GM19035 (cell line): ENCODE measurements at regions not wholly inside any gene's neighbourhood (a gene's known extent, or its start where the extent isn't known, plus 50 kb on each side); places are given as distances from the start of the nearest gene placed in this dataset.

Source experiments
- ATAC-seq: cut with Tn5 transposase; IDR thresholded peaks from one replicate; pipeline ENCODE4 v1.9.1; 2021; ENCODE audit not compliant: unreplicated experiment

DNA sequence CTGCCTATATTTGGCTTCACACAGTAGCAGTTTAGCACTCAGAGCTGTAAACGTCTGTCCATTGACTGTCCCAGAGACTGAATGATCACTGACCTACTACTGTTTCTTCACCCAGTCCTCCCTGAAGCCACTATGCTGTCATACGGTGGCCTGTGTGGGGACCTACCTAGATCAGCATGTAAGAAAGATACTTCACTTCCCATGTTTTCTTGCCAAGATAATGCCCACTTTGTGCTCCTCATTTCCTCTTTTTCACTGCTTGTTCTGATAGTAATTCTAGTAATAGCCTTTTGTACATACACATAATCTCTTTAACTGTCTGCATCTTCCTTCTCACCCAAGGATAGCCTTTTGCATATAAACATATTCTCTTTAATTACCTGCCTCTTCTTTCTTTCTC, 109.9 kb upstream of the TIAM2 start:
- ATAC-seq: no peak

DNA sequence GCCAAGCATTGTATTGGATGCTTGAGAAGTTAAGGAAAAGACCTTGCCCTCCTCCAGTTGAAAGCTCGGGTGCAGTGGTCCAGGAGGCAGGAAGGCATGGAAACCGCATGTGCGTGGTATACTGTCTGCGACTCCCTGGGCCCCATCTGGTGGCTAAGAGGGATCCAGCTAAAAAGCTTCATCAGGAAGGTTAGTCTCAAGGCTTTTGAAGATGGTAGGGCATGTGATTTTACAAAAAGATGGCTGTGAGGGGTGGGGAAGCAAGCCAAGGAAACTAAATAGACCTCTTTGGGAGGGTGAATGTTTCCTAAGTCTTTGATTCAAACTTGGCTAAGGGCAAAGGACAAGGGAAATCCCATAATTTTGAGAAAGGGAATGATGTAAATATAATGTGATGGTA, 109.1 kb upstream of the TIAM2 start:
- ATAC-seq: no peak

DNA sequence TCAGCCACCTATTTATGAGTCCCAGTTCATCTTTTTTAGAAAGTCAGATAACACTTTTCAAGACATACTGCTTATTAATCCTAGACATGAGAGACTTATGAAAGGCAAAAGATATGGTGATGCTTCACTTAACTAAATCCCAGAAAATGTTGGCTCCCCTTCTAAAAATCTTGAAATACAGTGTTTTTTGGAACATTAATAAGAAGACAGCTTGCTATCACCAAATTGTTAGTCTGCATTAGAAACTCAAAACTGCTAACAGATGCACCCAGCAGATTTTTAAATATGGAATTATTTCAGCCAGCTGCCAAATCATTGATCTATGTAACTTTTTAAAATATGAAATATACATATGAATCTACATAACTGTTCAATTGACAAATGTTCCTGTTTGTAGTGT, 108.6 kb upstream of the TIAM2 start:
- no peak for ATAC-seq

DNA sequence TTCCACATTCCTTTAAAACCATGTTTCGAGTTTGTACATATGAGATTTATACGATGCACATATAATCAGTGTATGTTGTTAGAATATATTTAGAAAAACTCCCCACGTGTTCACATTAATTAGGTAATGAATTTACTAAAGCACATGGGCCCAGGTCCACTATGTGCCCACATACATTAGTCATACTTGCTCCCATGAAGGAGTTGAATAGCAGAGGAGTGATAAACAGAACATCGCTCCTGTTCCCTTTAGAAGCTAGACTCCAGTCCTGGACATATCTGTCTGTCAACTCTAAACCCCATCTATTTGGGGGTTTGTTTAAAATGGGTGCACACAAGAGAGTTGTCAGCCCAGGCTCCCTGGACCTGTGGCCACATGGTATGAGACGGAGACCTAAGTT, 108.1 kb upstream of the TIAM2 start:
- no peak for ATAC-seq

DNA sequence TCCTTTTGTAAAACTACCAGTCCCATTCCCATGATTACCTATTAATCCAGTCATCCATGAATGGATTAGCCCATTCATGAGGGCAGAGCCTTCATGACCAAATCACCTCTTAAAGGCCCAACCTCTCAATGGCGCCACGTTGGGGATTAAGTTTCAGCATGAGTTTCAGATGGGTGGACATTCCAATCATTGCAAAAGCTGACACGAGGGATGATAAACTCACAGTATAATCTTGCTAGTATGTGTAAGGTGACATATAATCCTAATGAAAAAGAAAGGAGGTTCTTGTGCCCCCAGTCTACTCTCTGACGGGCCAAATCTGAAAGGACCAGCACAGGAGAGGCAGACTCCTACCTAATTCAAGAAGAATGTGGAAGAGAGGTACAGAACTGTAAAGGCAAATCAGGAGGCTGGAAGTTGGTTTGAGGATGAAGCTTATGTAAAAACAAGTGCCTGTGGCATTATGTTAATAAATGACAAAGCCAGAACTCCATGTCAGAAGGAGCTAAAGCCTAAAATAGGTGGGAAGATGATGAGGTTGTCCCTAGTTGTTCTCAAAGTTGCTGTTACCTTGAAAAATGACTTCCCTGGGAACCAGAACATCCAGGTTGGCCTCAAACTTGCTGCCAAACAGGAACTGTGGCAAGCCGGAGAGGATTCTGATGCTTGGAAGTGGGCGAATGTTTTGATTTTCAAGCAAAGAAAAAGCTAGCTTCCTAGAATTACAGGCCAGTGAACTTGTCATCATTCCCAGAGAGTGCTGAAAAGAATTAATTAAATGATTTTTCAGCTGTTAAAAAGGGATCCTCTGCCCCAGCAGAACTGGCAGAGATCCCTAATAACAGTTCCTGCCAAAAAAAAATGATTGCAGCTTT, 106.5 kb upstream of the TIAM2 start:
- ATAC-seq: no peak

DNA sequence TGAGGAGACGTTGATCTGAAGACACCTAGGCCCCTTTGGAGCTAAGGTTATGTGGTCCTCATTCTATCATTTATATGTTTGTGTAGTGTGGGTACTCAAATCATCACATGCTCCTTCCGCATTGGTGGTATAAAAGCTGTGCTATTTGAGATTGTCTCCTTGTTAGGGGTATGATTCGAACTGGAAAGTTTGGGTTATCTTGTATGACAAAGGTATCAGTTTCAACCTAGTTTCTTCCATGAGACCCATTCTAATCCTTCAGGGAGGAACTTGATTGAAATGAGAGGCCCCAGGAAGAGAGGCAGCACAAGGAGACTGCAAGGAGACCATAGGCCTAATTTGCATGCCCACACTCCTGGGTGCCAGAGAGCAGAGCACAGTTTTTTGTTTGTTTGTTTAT, 104.2 kb upstream of the TIAM2 start:
- no peak for ATAC-seq

DNA sequence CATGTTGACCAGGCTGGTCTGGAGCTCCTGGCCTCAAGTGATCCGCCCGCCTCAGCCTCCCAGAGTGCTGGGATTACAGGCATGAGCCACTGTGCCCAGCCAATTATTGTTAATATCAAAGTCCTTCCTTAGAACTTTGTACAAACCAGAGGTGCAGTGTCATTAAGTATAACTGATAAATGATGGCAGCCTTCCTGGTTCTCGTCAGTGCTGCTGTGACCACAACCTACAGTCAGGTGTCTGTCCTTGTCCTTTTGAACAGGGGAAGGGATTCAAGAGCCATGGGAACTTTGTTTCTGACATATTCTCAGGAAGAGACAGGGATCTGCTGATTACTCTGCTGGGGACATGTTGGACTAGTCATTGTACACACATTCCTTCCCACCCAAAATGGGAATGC, 103.2 kb upstream of the TIAM2 start:
- no peak for ATAC-seq

DNA sequence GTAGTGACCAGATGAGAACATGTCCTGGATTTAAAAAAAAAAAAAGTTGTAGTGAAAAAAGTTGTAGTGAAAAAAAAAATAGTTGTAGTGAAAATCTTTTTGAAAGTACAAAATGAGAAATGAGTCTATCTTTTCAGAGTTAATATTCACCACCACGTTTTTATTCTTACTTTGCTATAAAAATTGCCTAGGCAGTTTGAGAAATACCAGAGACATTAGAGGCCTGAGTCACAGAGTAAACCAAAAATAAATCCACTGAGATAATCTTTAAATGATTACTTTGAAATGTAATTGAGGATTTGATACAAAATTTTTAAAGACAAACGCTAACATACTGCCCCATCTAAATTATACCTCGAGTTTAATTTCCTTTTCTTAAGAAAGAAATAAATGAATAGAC, 101.2 kb upstream of the TIAM2 start:
- ATAC-seq: no peak

DNA sequence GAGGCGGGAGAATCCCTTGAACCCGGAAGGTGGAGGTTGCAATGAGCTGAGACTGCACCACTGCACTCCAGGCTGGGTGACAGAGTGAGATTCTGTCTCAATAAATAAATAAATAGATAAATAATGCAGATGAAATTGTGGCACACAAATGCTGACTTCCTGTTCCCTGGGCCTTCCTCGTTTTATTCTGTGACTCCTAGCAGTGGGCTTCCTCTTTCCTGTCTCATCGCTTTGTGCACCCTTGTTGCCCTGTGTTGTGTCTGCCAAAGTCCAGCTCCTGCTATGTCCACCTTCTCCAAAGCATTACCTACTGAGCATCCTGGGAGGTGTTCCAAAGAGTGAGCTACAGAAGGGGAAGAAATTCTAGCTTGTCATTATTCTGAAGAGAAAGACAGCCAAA, 100.2 kb upstream of the TIAM2 start:
- ATAC-seq: no peak

DNA sequence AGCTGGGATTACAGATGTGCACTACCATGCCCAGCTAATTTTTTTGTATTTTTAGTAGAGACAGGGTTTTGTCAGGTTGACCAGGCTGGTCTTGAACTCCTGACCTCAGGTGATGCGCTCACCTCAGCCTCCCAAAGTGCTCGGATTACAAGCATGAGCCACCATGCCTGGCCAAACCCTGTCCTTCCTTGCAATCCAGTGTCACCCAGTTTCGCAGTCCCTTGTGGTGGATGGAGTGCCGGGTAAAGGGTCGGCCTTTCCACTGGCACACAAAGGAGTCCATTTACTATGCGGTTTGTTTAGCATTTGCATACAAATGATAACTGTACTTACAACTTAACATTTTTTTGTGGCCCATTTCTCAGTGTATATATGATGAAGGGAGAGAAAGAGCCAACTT, 99.3 kb upstream of the TIAM2 start:
- no peak for ATAC-seq

DNA sequence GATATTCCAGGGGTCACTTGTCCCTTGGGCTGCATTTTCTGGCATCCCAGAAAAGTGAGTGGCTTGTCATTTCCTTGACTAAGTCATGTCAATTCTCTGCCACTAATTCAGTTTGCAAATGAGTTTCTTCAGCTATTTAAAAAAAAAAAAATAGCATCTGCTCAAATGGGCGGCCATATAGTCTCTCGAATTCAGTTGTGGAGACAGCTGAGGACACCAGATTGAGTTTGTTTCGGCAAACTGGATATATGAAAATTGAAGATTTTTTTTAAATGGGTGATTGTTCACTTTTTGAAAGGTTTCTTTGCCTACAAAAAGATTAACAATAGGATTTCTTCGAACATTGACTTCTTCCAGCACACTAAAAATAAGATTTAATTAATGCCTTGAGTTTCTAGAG, 96.3 kb upstream of the TIAM2 start:
- no peak for ATAC-seq

DNA sequence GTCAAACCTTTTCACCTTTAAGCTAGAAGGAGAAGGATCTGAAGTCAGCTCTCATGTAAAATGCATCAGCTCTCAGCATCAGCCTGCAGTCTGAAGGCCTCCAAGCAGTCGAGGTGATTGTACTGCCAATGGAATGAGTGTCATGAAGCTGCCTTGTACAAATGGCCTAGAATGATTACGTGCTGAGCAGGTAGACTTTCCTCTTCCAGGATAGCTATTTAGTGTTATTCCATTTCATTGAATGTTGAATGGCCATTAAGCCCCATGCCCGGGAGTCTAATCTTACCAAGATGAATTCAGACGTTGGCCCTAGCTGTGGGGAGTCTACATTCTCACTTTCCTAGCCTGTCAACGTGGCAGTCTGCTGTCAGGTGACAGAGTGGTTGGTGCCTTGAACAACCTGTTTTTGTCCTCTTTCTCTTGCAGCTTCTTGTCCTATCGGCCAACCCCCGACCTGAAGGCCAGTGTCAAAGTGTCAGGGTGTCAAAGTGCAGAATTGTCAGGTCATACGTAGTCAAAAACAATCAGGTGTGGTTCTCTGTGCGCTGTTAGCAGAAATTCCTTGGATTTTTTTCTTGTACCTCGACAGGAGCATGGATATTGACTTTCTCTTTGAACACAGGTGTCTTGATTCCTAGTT, 95.2 kb upstream of the TIAM2 start:
- ATAC-seq: no peak

DNA sequence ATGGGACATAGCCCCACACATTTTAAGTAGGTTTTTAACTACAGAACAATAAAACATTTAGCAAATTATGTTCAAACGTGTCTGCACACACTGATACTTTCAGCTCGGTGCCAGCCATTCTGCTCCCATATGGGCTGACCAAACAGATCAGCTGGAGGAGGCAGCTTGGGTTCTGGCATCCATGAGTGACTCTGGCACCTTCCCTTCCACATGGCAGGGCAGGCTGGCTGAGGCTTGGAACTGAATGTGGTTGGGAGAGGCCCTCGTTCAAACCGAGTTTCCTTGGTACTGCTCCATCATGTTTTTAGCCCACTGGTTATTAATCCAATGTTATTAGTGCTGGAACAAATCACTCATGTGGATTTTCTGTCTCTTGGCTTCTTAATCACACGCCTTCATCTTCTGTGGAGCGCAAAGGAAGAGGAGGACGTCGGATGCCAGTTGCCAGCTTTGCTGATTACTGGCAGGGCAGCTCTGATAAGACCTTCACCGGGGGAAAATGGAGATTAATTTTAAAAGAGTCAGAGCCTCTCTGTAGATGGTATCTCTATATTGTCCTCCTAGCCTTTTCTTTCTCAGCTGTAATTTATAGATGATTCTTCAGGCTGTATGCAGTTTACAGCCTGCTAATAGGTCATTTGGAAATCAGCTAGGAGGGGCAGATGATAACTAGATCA, 93.1 kb upstream of the TIAM2 start:
- ATAC-seq: no peak

DNA sequence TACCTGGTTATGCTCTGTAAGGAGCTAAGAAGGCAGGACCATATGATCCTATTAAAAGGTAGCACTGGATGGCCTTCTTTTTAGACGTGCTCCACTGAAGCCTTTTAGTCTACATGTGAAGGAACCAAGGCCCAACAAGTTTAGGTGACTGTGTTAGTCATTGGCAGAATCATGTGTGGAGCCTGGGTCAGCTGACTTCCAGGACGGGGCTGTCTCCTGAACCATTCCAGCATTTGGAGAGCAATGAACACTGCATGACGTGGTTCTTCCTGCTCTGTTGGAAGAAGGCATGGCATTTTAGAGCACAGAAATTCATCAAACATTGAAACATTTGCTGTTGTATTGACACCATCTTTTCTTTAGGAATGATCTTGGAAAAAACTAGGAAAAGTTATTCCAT, 87.8 kb upstream of the TIAM2 start:
- no peak for ATAC-seq

DNA sequence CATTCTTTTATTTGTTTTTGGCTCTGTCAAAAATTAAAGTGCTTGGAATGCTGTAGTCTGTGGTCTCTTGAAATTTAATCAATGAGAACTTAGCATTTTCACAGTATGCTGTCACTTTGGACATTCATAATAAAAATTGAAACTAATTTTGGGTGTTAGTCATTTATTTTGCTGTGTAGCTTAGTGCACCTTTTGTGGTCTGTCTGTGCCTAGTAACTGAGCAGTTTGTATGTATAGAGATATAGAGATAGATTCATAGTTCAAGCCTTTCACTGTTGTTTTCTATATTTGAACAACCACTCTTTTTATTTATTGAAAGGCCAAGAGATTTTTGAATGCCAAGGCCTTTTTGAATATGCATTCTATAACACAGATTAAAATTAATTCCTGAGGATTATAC, 86.4 kb upstream of the TIAM2 start:
- ATAC-seq: no peak

DNA sequence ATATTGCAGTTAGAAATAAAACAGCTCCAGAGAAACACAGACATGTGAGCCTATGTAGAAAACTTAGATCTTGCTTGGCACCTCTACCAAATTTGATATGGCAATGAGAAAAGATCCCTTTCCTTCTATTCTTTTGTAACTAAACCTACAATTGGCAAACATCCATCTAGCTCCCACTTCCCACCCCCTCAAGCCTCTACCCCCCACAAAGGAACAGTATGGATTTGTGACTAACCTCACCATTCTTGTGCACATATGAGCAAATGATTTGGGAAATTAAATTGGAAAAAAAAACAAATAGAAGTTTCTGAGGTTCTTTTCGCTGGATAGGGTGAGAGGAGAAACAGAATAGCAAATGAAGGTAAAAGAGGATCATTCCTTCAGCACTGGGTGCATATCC, 85.8 kb upstream of the TIAM2 start:
- ATAC-seq: no peak

DNA sequence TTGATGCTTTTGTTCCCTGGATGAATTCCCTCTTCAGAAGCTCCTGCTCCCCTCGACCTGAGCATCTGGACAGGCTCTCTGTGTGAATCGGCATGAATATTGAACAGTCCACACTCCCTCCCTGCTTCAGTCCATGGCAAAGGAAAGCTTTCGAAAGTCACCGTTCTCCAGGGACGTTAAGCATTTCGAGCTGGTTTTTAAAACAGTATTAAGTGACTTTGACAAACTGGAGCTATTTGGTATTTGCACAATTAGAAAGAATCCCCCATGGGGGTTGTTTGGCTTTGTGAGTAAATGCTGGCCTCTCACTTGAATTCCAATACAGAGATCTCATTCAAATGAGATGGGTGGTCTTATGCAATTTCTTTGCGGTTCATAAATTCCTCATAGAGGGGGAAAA, 85.3 kb upstream of the TIAM2 start:
- no peak for ATAC-seq

DNA sequence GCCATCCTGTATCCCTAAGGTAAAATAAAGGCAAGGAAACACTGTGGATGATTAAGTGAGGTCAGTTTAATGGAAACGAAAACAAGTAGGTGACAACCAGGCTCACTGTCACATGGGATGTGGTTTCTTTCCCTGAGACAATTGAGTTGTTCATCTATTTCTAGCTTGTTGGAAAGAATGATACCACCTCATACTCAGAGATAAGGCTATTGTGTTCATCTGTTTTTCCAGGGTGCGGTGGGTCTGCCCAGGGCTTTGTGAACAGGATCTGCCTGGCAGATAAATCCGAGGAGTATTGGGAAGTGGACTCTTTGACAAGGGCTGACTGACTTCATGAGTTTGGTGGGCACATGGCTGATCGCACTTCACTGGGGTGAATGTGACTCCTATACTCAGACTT, 80.8 kb upstream of the TIAM2 start:
- ATAC-seq: no peak

DNA sequence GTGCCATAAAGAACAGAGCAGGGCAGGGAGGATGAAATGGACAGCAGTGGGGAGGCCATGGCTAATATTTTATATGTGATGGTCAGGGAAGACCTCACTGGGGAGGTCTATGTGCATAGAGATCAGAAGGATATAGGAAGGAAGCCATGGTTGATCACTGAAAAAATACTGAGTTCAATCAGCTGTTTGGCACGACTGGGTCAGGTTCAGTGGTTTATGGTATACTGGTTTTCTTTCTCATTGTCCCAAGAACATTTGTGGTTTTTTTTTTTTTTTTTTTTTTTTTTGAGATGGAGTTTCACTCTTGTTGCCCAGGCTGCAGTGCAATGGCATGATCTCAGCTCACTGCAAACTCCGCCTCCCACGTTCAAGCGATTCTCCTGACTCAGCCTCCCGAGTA, 78.3 kb upstream of the TIAM2 start:
- ATAC-seq: no peak

DNA sequence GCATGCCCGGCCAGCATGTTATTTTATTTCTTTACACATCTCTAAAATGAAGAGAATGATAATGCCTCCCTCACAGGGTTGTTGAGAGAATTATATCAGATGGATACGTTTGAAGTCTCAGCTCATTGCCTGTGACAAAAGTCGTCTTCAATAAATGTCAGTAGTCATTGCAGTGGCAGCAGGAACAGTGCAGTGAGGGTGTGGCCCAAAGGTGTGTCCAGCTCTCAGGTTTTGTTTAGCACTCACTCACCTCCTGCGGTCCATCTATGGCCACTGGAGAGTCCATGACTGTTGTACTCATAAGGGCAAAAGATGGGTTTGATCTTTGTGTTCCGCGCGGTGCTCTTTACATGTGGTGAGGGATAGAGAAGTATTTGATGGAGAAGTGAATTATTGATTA, 77.2 kb upstream of the TIAM2 start:
- no peak for ATAC-seq

DNA sequence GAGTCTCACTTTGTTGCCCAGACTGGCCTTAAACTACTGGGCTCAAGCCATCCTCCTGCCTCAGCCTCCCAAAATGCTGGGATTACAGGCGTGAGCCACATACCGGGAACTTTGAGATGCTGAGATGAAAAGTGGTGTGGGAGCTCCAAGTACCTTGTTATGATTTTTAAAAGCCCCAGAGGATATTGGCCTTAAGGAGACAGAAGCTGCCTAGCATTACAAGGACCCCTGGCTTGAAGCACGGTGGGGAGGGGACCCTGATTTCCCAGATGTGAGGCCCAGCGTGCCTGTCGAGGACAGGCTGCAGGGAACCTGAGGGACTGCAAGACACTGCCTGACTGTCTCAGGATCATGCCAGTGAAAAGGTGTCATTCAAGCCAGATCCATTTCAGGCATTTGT, 75.3 kb upstream of the TIAM2 start:
- no peak for ATAC-seq

DNA sequence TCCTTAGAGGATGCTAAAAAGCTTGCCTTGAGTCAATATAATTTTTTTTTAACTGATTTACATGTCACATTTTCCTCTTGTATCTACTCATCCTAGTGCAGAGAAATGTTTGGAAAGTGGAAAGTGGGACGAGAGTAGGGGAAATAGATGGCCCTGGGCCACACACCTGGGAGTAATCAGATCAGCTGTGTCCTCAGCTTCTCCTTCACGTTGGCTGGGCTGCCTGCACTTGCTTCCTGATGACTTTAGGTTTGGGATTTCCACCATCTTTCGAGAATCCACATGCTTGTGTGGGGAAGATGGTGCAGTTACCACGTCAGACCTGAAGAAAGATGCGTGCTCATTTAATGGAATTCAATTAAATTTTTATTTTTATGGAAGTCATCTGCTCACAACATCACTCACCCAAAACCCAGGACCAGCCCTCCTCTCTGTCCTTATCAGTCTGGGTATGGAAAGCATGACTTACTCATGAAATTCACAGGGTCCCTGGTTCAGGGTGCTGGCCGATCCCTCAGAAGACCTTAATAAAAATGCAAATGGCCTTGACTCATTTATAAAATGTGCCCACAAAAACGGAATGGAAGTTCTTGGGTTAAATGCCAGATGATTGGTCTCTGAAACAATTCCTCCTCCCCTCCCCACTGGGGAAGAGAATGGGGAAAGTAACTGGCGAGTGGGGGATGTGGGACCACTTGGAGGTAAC, 74.5 kb upstream of the TIAM2 start:
- ATAC-seq: no peak
